Stimulated activated CD4-positive, alpha-beta T cell treated with anti-CD3 and anti-CD28 coated beads, Interleukin-4, amount 100 ng/mL, for 1 hour (primary cell): ENCODE measurements at regions not wholly inside any gene's neighbourhood (a gene's known extent, or its start where the extent isn't known, plus 50 kb on each side); places are given as distances from the start of the nearest gene placed in this dataset.

ENCODE experiments used
- DNase-seq: peaks from one replicate; pipeline ENCODE4 v3.0.0-alpha.2; 2020

DNA sequence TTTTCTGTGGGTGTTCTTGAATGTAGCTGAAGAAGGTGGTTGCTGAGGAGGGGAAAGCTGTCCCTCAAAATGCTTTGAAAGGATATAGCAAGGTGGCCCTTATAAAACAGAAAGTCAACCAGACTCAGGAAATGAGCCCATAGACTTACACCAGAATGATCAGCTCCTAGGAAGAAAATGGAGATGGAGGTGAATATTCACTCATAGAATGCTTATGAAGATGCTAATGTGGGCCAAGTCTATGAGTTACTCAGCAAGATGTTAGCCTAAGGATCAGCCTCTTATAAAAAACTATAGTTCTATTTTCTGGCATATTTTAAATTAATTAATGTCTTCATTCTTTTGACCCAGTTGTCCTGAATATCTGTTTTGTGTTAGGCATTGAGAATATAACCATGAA, 1054.0 kb downstream of the AGBL1 start:
- no peak for DNase-seq

GRCh38 chr15:87131067-87131466, 1051.4 kb downstream of the AGBL1 start:
- no peak for DNase-seq

GRCh38 chr15:87129916-87130315, 1050.2 kb downstream of the AGBL1 start:
- DNase-seq: no peak

DNA sequence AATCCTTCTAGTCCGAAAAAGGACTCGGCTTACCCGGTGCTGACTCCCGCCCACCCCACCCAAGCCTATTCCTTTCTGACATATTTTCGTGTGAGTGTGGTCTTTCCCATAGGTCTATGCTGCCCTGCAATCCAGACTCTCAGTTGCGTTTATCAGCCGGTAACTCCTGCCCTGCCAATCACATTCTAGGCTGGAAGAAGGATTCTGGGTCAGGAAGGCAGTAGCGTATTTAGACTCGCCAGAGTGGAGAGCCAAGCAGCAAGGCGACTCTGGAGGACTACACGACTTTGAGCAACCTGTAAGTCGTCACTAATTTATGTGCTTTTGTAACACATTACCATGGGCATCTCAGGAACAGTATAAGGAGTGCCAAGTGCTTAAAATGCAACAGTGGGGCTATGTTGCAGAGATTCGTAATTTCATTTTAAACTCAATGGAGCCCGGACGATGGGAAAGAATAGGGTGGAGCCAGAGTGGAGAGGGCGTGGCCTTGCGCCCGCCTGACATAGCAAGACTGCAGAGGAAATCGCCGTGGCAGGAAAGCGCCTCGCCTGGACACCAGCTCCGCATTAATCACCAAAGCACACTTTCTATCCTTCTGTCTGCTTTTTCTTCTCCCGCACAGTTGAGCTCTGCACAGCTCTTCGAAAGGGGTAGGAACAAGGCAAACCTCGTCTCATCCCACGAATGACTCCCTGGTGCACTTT, 1044.2 kb downstream of the AGBL1 start:
- DNase-seq: no peak

DNA sequence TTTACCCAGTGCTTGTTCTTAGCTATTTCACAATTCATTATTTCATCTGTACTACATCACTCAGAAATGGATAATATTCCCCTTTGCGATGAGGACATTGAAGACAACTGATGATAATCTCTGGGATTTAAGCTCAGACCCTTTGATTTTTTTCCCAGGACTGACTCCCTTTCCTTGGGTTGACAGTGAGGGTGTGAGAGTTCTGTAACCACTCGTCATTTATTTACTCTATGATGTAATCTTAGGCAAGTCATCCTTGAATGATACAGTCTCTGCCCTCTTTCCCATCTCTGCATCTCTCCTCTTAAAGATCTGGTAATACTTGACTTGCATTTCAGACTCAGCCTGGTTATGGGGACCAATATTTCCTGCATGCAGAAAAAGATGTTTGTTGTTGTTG, 1041.7 kb downstream of the AGBL1 start:
- no peak for DNase-seq

DNA sequence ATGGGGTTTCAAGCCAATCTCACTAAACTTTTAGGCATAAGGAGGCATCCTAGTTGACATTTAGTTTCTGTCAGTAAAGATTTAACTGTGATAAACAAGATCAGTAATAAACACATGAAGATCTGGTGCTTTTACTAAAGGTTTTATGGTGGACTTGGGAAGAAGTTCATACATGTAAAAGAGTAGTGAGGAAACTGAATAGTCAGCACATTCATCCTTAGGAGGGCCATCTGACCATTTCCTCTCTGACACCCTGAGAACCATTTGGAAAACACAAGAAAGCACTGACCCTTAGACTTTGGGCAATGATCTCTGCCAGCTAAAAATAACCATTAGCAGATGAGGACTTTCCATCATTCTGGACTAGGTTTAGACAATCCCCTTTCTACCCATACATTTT, 1040.9 kb downstream of the AGBL1 start:
- DNase-seq: no peak

- DNase-seq: no peak
Observed at GRCh38 chr15:87118846-87119245, 1039.2 kb downstream of the AGBL1 start.

- DNase-seq: no peak
Observed at GRCh38 chr15:87118435-87118834, 1038.8 kb downstream of the AGBL1 start.

- DNase-seq: no peak
Observed at GRCh38 chr15:87115795-87116194, 1036.1 kb downstream of the AGBL1 start.

GRCh38 chr15:87099916-87100315, 1020.2 kb downstream of the AGBL1 start:
- no peak for DNase-seq

DNA sequence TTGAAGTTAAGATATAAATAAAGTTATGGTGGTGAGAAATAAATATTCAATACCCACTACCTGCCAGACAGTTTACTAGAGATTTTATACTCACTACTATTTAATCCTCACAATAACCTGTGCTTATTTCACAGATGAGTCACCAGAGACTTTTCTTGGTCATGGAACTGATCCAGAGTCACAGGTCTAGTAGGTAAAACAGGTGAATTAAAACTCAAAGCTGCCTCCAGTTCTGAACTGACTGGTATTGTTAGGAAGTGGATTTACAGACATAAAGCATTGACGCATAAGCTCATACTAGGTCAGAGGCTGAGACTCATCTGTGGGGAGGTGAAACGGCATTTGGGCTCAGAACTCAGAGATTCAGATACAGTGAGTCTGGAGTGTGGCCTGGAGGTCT, 1009.9 kb downstream of the AGBL1 start:
- DNase-seq: no peak

DNA sequence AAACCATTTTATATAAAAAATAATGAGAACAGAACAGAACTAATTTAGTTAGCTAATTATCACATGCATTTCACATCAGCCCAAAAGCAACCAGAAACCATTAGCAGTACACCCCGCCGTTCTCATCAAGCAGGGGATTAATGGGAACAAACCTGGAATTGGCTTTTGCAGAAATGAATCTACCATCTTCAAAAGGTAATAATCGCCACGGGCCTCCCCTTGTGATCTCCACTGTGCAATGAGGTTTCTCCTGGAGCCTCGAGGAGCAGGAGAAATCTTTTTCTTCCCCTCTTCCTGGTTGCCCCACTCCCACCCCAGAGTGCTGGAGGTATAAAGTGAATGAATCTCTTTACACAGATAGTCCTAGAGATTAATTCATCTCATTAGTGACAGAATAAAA, 1003.5 kb downstream of the AGBL1 start:
- no peak for DNase-seq

- no peak for DNase-seq
Observed at GRCh38 chr15:87082581-87082980, 1002.9 kb downstream of the AGBL1 start.

- DNase-seq: no peak
Observed at GRCh38 chr15:87080547-87080946, 1000.9 kb downstream of the AGBL1 start.
